CD4-positive, alpha-beta T cell treated with Interleukin-6 for 4 hours (primary cell): ENCODE measurements at regions not wholly inside any gene's neighbourhood (a gene's known extent, or its start where the extent isn't known, plus 50 kb on each side); places are given as distances from the start of the nearest gene placed in this dataset.

ENCODE experiments used
- DNase-seq: peaks from one replicate; pipeline ENCODE4 v3.0.0-alpha.2; 2020; ENCODE audit warnings: mixed read lengths

DNA sequence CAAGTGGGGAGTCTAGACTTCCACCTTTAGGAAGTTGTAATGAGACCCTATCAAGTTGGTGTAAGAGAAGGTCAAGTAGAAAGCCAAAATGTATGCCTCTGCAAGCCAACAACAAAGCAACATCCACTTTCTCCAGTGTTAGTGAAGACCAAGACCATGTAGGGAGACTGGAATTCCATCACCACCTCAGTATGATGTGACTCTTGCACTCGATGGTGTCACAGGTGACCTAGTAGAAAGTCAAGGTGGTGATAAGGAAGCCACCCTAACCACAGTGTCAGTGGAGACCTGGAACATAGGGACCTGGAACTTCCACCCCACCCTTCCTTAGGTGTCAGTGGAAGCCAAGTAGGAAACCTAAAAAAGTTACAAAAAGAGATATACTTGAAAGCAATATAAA, 278.1 kb upstream of the KCNMB2 start:
- no peak for DNase-seq

DNA sequence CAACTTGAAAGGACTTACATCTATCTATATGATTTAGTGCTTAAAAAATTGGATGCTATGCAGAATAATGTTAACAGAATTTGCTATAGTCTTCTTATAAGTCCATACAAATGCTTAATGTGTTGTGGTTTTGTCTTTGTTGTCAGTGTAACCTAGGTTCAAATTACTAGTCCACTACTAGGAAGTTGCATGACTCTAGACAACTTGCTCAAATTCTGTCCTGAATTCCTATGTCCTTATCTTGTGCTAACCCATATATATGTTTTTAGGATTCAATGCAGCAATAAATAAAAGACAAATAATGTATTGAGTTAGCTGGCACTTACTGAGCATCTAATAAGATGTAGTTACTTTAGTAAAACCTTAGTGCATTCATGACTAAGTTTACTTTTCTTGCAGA, 276.5 kb upstream of the KCNMB2 start:
- DNase-seq: no peak

DNA sequence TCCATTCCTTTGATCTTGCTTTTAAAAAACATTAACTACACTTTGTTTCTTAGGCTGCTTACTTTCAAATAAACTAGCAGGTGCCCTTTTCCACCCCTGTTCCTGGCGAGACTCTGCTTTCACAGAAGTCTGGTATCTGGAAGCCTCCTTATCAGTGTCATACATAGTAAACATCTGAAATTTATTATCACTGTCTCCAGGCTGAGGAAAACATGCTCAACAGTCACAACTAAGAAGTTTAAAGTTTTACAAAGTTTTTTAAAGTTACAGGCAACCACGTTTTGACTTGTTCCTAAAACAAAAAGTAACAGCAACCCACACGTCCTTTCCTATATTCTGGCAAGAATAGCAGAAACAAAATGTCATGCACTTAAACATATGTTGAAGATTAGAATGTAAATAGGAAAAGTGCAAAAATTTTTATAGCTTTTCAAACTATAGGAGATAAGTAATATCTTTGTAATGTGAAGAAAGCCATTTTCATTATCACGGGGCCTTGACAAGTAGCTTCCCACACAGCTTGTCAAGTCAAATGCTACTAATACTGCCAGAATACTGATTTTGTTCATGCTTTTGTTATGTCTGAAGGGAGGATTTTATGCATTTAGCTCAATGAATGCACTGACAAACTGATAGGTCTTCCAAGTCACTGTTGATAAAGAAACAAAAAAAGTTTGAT, 275.2 kb upstream of the KCNMB2 start:
- DNase-seq: no peak

DNA sequence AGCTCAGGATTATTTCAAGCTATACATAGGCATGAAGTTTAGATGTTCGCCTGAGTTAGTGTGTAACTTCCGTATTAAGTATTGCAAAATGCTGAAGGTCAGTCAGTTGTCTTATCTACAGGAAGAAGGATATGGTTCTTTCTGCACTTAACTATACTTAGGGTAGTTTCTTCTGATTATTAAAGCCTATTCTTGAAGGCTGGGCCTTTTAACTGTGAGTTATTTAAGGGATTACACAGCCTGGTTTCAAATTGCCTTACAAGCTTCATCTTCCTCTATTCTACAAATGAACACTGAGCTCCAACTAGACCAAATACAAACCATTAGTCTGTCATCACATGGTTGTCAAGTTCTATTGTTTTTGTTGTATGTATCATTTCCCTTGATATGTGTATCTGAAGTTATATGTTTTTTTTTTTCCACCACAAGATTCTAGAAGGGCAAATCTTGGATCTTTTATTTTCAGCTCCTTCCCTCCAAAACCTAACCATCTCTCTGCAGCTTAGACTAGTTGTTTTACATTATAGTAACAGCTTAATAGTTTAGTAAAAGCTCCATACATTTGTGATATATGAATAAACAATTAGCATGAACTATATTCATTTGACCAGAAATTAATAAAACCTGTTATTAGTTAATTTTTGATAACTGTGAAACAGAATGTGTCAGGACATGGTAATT, 272.9 kb upstream of the KCNMB2 start:
- no peak for DNase-seq

DNA sequence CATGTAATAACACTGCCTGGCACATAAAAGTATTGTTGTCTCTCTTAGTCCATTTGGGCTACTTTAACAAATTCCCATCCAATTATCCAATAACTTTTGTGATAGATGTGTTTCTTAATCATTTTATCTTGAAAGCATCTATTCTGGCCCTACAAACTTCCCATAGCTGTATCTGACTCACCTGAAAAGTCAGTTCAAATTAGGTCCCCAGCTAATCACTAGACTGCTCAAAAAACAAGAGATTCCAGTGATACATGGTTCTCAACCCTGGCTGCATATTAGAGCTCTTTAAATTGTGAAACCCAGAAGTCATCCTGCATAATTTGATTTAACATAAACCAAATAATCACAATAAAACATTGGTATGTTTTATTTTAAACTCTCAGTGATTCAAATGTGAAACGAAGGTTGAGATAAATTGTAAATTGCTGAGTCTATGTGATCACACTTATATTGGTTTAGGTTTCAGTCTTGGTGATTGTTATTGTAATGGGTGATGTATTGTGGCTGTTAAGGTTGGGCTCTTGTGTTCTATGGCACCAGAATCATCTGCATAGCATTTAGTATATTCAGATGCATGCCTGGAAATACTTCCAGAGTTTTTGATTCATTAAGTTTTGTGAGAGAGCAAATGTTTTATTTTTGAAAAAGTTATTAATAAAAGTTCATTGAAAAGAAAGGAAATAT, 268.9 kb upstream of the KCNMB2 start:
- no peak for DNase-seq

- no peak for DNase-seq
Measured at GRCh38 chr3:178270838-178271237, 265.4 kb upstream of the KCNMB2 start.

- no peak for DNase-seq
Measured at GRCh38 chr3:178271740-178272387, 264.4 kb upstream of the KCNMB2 start.

DNA sequence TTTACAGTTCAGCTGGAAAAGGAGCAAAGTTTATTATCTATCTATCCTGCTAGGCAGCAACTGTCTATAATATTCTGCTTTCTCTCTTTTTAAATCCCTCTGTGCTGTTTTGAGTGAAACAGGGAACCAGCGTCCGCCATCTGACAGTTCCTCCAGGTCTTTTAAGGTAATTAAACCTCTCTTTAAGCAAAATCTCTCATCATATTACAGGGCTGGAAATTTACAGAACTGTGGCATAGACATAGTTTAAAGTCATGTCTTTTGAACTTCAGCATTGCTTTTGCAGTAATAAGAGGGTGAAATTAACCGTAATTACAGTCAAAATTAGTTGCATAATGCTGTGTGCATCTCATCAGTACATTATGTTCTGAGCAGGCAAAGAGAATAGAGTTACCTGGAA, 263.4 kb upstream of the KCNMB2 start:
- DNase-seq: no peak

GRCh38 chr3:178274711-178275110, 261.5 kb upstream of the KCNMB2 start:
- no peak for DNase-seq

DNA sequence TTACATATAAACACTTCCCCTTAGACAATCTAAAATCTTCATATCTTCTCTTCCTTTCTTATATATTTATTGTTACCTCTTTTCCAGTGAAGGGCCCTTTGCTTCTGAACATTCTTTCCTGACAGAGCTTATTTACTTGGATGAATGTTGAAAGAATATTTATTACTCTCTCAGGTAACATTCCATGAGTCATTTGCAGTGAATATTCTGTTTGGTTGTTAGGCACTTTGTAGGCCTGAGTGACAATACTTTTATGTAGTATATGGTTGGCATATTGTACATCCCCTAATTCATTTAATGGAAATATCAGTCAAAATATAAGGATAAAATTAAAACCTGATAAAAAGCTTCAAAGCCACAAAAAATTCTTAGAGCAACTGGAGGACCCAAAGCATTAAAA, 260.9 kb upstream of the KCNMB2 start:
- no peak for DNase-seq

GRCh38 chr3:178275793-178276192, 260.4 kb upstream of the KCNMB2 start:
- DNase-seq: no peak

DNA sequence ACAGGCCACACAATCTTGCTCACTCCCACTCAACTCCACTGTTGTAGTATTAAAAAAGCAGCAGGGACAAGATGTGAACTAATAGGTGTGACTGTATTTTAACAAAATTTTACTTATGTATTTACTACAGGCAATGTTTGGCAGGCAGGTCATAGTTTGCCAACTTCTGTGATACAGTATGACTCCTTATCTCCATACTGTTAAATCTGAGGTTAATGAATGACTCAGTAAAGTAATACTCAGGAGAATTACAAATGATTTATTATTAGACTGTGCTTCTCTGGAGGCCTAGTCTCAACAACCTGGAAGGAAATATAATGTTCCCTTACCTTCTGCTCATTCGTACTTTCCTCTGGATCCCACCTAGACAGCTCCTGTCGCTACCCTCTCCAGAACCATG, 258.6 kb upstream of the KCNMB2 start:
- DNase-seq: no peak

GRCh38 chr3:178283561-178283960, 252.7 kb upstream of the KCNMB2 start:
- no peak for DNase-seq

- DNase-seq: no peak
Measured at GRCh38 chr3:178284181-178284580, 252.1 kb upstream of the KCNMB2 start.

DNA sequence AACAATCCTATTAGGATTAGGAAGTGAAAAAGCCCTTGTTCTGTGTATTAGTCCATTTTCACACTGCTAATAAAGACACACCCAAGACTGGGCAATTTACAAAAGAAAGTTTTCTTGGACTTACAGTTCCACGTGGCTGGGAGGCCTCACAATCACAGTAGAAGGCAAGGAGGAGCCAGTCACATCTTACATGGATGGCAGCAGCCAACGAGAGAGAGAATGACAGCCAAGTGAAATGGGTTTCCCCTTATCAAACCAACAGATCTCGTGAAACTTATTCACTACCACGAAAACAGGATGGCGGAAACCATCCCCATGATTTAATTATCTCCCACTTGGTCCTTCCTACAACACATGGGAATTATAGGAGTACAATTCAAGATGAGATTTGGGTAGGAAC, 248.2 kb upstream of the KCNMB2 start:
- DNase-seq: no peak

DNA sequence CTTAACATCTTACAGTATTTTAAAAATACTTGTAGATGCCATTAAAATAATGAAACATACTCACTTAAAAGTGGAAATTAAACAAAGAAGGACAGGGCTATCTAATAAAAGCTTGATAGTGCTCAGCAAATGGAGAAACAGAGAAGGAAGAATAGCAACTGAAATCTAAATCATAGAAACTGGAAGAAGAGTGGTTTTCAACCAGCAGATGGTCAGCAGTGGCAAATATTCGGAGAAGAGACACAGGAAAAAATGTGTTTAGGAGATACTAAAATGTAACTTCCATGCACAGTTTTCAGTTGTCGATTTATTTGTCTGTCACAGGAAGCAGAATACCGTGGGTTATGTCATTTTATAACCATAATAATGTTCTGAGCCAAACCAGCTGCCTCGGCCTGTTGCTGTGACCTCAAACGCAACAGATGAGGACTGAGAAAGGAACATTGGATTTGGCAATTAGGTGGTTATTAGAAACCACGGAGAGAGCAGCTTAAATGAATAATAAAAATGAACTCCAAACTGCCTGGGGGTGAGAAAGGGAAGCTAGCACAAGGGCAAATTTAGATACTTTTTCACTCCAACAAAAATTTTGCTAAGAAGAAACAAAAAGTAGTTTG, 246.6 kb upstream of the KCNMB2 start:
- no peak for DNase-seq

DNA sequence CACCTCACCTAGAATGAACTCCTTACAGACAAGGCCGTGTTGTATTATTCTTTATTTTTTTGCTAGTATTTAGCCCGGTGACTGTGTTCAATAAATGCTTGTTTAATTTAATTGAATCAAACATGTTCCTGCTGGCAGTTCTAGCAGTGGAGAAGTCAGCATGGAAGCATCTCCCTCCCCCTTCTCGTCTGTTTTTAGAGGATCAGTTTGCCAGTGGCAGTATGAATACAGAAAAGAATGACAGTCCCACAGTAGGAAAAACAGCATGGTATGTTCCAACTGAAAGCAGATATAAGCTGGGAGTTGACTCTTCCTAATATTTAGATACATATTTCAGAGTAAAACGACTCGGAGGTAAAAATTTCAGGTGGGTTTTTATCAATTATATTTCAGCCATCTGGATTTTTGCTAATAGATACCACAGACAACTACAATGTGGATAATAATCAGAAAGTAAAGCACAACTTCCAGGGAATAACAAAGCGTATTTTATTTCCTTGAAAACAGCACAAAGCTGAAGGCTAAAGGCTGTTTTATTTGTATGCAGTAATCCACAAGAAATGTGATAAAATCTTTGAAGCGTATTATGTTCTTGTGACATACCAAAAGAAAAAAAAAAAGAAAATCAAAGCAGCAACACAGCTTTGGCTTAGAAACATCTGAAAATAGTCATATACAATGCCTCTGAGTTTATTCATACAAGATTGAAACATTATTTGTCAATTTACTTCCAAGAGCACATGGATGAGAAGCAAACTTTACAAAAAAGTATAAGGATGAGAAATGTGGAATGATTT, 244.5 kb upstream of the KCNMB2 start:
- no peak for DNase-seq

DNA sequence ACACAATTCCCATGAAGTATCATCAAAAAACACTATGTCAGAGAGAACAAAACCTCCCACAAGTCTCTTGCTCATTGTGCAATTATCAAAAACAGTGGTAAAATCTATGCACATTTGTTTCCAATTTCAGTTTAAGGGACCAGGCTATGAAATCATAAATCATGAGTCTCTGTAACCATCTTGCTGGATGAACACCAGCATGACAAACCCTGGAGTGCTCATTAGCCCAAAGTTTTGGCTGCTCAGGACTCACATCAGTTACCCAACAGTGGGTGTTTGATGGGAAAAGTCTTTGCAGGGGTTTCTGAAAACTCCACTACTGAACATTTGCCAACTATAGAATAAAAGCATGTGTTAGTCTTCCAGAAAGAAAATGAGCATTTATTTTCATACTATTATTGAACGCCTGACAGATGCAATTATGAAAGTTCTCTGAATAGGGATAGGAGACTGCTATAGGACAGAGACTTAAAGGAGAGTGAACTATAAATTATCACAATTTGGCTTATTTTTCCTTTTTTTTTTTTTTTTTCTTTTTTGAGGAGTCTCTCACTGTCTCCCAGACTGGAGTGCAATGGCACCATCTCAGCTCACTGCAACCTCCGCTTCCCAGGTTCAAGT, 240.8 kb upstream of the KCNMB2 start:
- DNase-seq: no peak

DNA sequence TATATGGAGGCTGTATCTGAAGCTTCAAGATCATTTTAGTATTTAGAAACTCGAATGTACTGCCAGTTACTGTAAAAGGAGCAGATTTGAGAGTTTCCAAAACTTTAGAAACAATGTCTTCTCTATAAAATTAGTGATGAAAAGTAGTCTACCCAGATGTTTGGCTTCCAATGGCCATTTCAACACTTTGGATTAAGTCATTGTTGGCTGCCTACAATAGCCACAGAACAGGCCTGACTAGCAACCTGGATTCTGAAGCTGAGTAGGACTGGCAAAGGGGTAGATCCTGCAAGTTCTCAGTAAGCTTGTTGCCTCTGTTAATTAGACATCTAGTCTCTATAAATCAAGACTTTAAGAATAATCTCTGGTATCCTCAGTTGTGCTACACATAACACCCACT, 239.0 kb upstream of the KCNMB2 start:
- no peak for DNase-seq

DNA sequence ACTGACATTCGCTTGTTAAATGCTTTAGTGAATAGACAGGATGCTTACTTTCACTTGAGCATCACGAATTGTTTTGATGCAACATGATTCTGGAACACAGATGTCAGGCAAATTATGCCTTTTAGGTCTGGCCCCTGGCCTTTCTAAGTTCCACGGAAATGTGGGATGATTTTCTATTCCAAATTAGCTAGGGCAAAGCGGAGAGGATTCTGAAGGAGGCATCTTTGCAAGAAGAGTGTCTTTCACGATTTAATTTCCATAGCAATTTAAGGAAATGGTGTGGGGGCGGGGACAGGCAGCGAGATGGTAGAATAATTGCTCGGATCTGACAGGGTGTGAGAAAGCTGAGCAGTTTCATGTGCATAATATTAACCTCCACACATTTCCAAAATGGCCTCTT, 238.5 kb upstream of the KCNMB2 start:
- no peak for DNase-seq

- DNase-seq: no peak
Measured at GRCh38 chr3:178300441-178300959, 235.7 kb upstream of the KCNMB2 start.
